HCT116 (cell line): ENCODE measurements at regions not wholly inside any gene's neighbourhood (a gene's known extent, or its start where the extent isn't known, plus 50 kb on each side); places are given as distances from the start of the nearest gene placed in this dataset.

Experiments used
- ATAC-seq: fragments of 200-7000 bp; cut with Tn5 transposase; 2 replicates; pipeline ENCODE4 v1.9.1; 2020; ENCODE audit warnings: mild to moderate bottlenecking, moderate library complexity
- BruUV-seq: library from RNA; stranded (reverse); fragments of 400-500 nt; replicated peaks from 2 replicates; lab custom pipeline; 2021; lab: Mats Ljungman, UMichigan
- CTCF ChIA-PET: fragments of 300-600 bp; sonication (Branson Sonifier 250); formaldehyde crosslinking; loops from one replicate; lab custom pipeline; 2021; ENCODE audit warnings: antibody characterized with exemption; lab: Charles Lee
- POLR2A ChIA-PET: fragments of 300-600, 350-600 bp; sonication (Branson Sonifier 250); formaldehyde crosslinking; loops from one replicate; lab custom pipeline; 2021; ENCODE audit warnings: antibody characterized with exemption; lab: Charles Lee
- RAD21 ChIA-PET, 2 experiments: fragments of 300-600 bp; sonication (Branson Sonifier 250); formaldehyde crosslinking; loops; one replicate each; lab custom pipeline; 2023; ENCODE audit warnings: low total read pairs in 2 of 2; ENCODE audit not compliant: uncharacterized antibody in 2 of 2, unreplicated experiment in 2 of 2, low non-redundant PET in 1 of 2; lab: Charles Lee
- DNase-seq: peaks from one replicate; pipeline ENCODE4 v3.0.0-alpha.2; 2010; ENCODE audit warnings: low read depth, low spot score
- H2AFZ ChIP-seq: fragments of 200-600 bp; shearing (Covaris generic), sonication (generic); 2 replicates; pipeline ENCODE4 v1.6.1; 2017; ENCODE audit warnings: low read depth, mixed run types, mixed read lengths, antibody characterized with exemption, low read length; ENCODE audit not compliant: poor library complexity, severe bottlenecking
- H3K27ac ChIP-seq: 2 replicates; pipeline ENCODE4 v1.5.1; 2012; ENCODE audit warnings: low read depth, low read length
- H3K27me3 ChIP-seq: fragments of 200-600 bp; sonication (generic); 2 replicates; pipeline ENCODE4 v1.6.1; 2016; ENCODE audit warnings: mixed run types, low read length, mixed read lengths; ENCODE audit not compliant: insufficient read depth
- H3K36me3 ChIP-seq, 2 experiments: fragments of 200-500 bp in 1 of 2; fragments of 200-600 bp in 1 of 2; sonication (Bioruptor generic) in 1 of 2; sonication (generic) in 1 of 2; 2 replicates each; pipeline versions ENCODE4 v1.5.1 to v1.6.1; 2014 to 2016; ENCODE audit warnings: low read length in 2 of 2, inconsistent platforms in 1 of 2, mixed read lengths in 1 of 2, mixed run types in 1 of 2; ENCODE audit not compliant: insufficient read depth in 2 of 2, control insufficient read depth in 1 of 2
- H3K4me1 ChIP-seq, 2 experiments: fragments of 200-600 bp in 1 of 2; sonication (generic) in 1 of 2; 2 replicates each; pipeline versions ENCODE4 v1.5.1 to v1.6.1; 2012 to 2017; ENCODE audit warnings: low read length in 2 of 2, inconsistent platforms in 1 of 2, mild to moderate bottlenecking in 1 of 2, mixed read lengths in 1 of 2, mixed run types in 1 of 2, moderate library complexity in 1 of 2; ENCODE audit not compliant: insufficient read depth in 2 of 2, control insufficient read depth in 1 of 2
- H3K4me2 ChIP-seq: fragments of 200-600 bp; sonication (generic); 2 replicates; pipeline ENCODE4 v1.6.1; 2017; ENCODE audit warnings: mixed run types, low read length, mixed read lengths
- H3K4me3 ChIP-seq, 2 experiments: fragments of 200-600 bp in 1 of 2; sonication (generic) in 1 of 2; replicated peaks in 1 of 2; 2 replicates each; pipeline ENCODE4 v1.5.1; 2011 to 2016; ENCODE audit warnings: low read length in 2 of 2, control low read depth in 1 of 2, low read depth in 1 of 2, mild to moderate bottlenecking in 1 of 2, mixed read lengths in 1 of 2, mixed run types in 1 of 2
- H3K79me2 ChIP-seq: fragments of 200-600 bp; sonication (generic); 2 replicates; pipeline ENCODE4 v1.6.1; 2017; ENCODE audit warnings: mild to moderate bottlenecking, mixed run types, low read length, moderate library complexity, mixed read lengths; ENCODE audit not compliant: insufficient read depth
- H3K9ac ChIP-seq: fragments of 200-600 bp; sonication (generic); 2 replicates; pipeline ENCODE4 v1.6.1; 2016; ENCODE audit warnings: low read length, mixed read lengths
- H3K9me2 ChIP-seq: fragments of 200-600 bp; sonication (generic), shearing (Covaris generic); 2 replicates; pipeline ENCODE4 v1.6.1; 2017; ENCODE audit warnings: mixed run types, mild to moderate bottlenecking, moderate library complexity; ENCODE audit not compliant: insufficient read depth
- H3K9me3 ChIP-seq, 2 experiments: fragments of 200-500 bp in 1 of 2; fragments of 200-600 bp in 1 of 2; sonication (Bioruptor generic) in 1 of 2; sonication (generic) in 1 of 2; 2 replicates each; pipeline ENCODE4 v1.6.1; 2014 to 2017; ENCODE audit warnings: low read length in 2 of 2, mixed read lengths in 2 of 2, inconsistent platforms in 1 of 2, low read depth in 1 of 2, mild to moderate bottlenecking in 1 of 2, mixed run types in 1 of 2, moderate library complexity in 1 of 2; ENCODE audit not compliant: control insufficient read depth in 1 of 2, insufficient read depth in 1 of 2
- H4K20me1 ChIP-seq: fragments of 200-600 bp; sonication (generic), shearing (Covaris generic); 2 replicates; pipeline ENCODE4 v1.6.1; 2017; ENCODE audit warnings: mixed run types, mild to moderate bottlenecking, moderate library complexity; ENCODE audit not compliant: insufficient read depth
- CEBPB ChIP-seq: IDR thresholded peaks from 2 replicates; pipeline ENCODE4 v1.6.1; 2012; ENCODE audit warnings: low read depth
- JUND ChIP-seq: IDR thresholded peaks from 2 replicates; pipeline ENCODE4 v1.6.1; 2012
- REST ChIP-seq: IDR thresholded peaks from 2 replicates; pipeline ENCODE4 v1.6.1; 2012; ENCODE audit warnings: low read depth
- YY1 ChIP-seq: IDR thresholded peaks from 2 replicates; pipeline ENCODE4 v1.6.1; 2011; ENCODE audit warnings: low read length, low read depth, moderate library complexity, mild to moderate bottlenecking; ENCODE audit not compliant: insufficient replicate concordance; ENCODE audit errors: extremely low read depth
- intact Hi-C: fragments of 100-400 bp; cut with micrococcal nuclease; formaldehyde crosslinking; loops from 2 replicates; pipeline ENCODE4 v1.10.0; 2022

GRCh38 chr2:18422432-18423165 is 137.9 kb downstream of the RDH14 start:
- Histone ChIP-seq H3K4me2 (no peak overlapping the region), H3K36me3 (no peaks in the 10 kb centered on the region), H2AFZ (no peak overlapping the region), H3K9me2 (no peaks in the 10 kb centered on the region), H3K9ac (no peak overlapping the region), H3K27me3 (no peaks in the 10 kb centered on the region), H3K4me3 (no peak overlapping the region), H4K20me1 (no peaks in the 10 kb centered on the region), H3K9me3 (no peaks in the 10 kb centered on the region)
- intact Hi-C loops: no loop called here
- ATAC-seq: no peak
- no TSS peak for BruUV-seq
- CTCF ChIA-PET: no interaction called here
- TF ChIP-seq JUND (no peak), REST (no peak), CEBPB (no peak), YY1 (no peak)
- TF ChIP-seq, all 23 proteins: peak for 0
- DNase-seq: no peak
- Histone ChIP-seq H3K79me2 (no peaks in the 10 kb centered on the region), H3K27ac (no peak overlapping the region), H3K4me1 (no peaks in the 10 kb centered on the region)
- RAD21 ChIA-PET: no interaction called here
- POLR2A ChIA-PET: no interaction called here
